Endothelial cell of umbilical vein (primary cell): ENCODE measurements at regions not wholly inside any gene's neighbourhood (a gene's known extent, or its start where the extent isn't known, plus 50 kb on each side); places are given as distances from the start of the nearest gene placed in this dataset.

Experiments used
- CTCF ChIP-seq, 2 donors: IDR thresholded peaks; 1 replicate in 1 of 2; 2 replicates in 1 of 2; pipeline ENCODE4 v1.5.1; 2011; ENCODE audit warnings: low read length in 2 of 2, mild to moderate bottlenecking in 2 of 2, moderate library complexity in 2 of 2, control low read depth in 1 of 2, inconsistent platforms in 1 of 2, low read depth in 1 of 2; ENCODE audit not compliant: insufficient read depth in 1 of 2; ENCODE audit errors: extremely low read depth in 1 of 2
- EZH2 ChIP-seq: IDR thresholded peaks from 2 replicates; pipeline ENCODE4 v1.6.1; 2012; ENCODE audit warnings: borderline replicate concordance, low read depth, mild to moderate bottlenecking, moderate library complexity, low read length, inconsistent platforms; ENCODE audit not compliant: severe bottlenecking
- FOS ChIP-seq: IDR thresholded peaks from 2 replicates; pipeline ENCODE4 v1.6.1; 2011; ENCODE audit warnings: mild to moderate bottlenecking, low read length, moderate library complexity, borderline replicate concordance; ENCODE audit not compliant: insufficient read depth
- MAX ChIP-seq: IDR thresholded peaks from 2 replicates; pipeline ENCODE4 v1.6.1; 2011; ENCODE audit not compliant: insufficient read depth, insufficient read length
- POLR2A ChIP-seq: IDR thresholded peaks from 2 replicates; pipeline ENCODE4 v1.6.1; 2012; ENCODE audit warnings: low read depth, mild to moderate bottlenecking, control low read depth, low read length
- POLR2AphosphoS5 ChIP-seq: IDR thresholded peaks from 2 replicates; pipeline ENCODE4 v1.6.1; 2012; ENCODE audit warnings: low read depth, mild to moderate bottlenecking, control low read depth, low read length, moderate library complexity; ENCODE audit not compliant: insufficient read depth

- TF ChIP-seq CTCF (IDR thresholded peaks at IDR 0.05; ENCODE audit: extremely low read depth in 1 of 2, insufficient read depth in 1 of 2, low read depth in 1 of 2, low read length in 2 of 2), result no peak
- no peak for TF ChIP-seq MAX
- TF ChIP-seq POLR2A, result no peak
- TF ChIP-seq EZH2, result no peak
- TF ChIP-seq FOS, result no peak
- TF ChIP-seq POLR2AphosphoS5, result no peak
These were observed 512.6 kb upstream of the PPP2R3A start for GRCh38 chr3:135452881-135453280.
